NCI-H1417 (cell line): ENCODE measurements at regions not wholly inside any gene's neighbourhood (a gene's known extent, or its start where the extent isn't known, plus 50 kb on each side); places are given as distances from the start of the nearest gene placed in this dataset.
"Not testable (repeated sequence)": the region's sequence is repeated elsewhere in the genome, so short reads cannot be mapped to it uniquely, and the experiment has no call there.

Source experiments
- DNase-seq, 3 experiments: peaks; one replicate each; lab custom pipeline; 2025; lab: John Stamatoyannopoulos, UW

DNA sequence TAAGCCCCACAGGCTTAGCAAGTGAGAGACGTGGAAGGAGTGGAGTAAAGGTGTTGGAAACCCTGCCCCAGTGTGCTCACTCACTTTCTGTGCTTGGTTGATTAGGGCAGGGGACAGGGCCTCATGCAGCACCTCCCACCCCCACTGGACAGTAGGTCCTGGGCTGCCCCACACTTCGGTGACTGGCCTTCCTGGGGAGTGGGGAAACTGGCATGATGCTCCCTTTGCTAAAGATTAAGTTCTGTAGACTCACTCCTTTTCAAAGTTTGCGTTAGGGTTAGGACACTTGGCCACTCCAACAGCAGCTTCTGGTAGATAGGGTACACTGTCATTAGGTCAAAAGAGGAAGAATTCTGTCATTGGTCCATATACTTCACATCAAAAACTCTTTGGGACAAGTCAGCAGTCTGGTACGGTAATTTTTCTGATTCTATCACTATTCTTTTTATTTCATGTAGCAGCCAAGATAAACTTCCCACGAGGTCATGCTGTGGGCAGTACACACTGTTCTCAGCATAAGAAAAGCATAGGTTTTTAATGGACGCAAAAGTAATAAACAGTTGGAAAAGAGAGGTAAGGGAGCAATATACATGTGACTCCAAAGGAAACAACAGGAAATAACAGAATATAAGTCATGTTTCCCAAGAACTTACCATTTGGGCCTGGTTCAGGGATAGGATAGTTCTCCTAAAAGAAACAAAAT, 106.6 kb upstream of the TERB2 start:
- not testable (repeated sequence) for DNase-seq

DNA sequence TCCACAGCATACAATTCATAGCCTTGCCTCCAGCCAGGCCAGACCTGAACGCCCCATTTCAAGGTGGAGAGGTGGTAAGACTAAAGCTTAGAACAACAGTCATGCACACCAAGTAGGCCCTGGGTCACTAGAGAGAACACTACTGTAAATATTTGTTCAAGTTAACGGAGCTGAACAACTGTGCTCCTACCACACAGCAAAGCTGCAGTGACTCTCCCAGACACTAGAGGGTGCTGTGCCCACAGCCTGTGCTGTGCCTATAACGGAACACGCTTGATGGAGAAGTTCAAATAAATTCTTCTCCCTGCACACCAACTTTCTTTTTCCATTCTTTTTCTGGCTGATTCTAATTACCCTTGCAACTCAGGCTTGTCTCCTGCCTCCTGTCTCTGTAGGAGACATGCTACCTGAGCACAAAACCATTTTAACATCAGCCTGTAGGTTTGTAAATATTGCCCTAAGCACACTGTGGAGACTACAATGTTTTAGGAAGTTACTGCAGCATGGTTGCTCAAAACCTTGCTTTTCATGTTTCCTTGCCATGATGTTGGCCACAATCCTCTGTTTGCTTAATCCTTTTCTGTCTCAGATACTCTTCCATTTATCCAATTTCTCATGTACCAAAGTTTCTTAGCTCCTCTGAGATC, 103.1 kb upstream of the TERB2 start:
- DNase-seq = peak; percentile 3 to 77 (median 53)

DNA sequence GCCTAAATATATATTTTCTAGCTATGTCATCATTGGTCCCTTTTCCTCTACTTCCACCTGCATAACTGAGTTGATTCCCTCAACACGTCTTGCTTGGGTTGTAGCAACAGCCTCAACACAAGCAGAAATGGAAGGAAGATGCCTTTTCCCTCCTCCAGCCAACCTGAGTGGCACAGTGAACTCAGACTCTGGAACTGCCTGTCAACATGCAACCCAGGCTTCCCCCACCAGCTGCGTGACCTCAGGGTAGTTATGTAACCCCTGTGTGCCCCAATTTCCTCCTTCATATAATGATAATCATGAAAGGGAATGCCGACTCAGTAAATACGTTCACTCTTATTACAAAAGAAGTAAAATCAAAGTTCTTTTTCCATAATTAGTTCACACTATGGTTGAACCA, 101.8 kb upstream of the TERB2 start:
- DNase-seq = not testable (repeated sequence)

DNA sequence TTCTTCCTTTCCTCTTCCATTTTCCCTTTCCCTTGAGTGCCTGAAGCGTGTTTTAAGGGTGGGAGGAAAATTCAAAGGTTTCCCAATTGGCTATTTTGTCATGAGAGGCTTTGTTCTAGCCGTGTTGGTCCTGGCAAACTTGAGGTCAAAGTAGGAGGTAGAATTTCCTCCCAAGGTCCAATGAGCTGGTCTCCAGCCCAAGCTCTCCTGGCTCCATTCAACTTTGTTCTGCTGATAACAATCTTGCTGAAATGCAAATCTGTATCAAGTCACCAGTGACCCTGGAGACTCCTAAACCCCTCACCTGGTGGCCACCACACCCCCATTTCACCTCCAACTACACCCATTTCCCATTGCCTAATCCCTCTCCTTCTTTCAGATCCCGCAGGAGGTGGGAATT, 100.2 kb upstream of the TERB2 start:
- DNase-seq = not testable (repeated sequence)

DNA sequence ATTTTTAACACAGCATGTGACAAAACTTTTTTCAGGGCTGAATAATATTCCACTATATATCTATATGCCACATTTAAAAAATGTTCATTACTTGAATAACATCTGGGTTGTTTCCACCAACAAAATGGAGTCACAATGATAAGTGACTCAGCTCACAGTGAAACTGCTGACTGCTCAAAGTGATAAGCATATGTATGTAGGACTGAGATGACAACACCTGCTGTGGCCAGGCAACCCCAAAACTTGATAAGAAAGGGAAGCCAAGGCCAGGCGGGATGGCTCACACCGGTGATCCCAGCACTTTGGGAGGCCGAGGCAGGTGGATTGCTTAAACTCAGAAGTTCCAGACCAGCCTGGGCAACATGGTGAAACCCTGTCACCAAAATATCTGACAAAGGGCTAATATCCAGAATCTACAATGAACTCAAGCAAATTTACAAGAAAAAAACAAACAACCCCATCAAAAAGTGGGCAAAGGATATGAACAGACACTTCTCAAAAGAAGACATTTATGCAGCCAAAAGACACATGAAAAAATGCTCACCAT, 99.2 kb upstream of the TERB2 start:
- DNase-seq = not testable (repeated sequence)

DNA sequence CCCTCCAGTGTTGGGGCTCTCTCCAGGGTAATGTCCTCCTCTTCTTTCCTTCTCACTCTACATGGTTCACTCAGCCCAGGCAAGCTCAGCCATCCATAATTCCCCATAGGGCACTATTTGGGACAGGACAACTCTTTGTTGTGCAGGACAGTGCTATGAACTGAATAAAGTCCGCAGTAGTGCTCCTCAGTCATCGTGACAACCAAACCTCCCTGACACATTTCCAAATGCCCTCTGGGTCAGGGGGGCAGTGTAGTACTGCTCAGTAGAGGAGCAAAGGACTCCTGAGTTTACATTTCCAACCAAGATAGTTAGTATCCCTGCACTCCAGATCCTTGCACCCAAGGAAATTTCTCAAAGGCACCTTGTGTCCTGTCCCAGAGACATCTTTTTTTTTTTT, 97.4 kb upstream of the TERB2 start:
- DNase-seq = not testable (repeated sequence)

DNA sequence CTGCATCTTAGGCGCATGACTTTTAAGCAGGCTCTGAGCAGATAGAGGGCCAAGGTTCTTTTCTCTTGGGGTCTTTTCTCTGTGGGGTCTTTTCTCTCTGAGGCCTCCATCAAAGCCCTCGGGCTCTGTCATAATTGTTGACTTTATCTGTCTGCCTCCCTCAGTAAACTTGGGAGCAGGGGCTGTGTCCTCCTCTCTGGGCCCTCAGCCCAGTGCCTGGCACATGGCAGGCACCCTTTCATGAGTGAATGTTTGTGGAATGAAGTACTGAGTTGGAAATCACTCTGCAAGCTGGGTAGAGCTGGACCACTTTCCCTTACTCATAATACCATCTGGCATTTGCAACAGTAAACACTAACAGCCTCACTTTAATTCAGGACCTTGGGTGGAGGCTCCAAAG, 96.3 kb upstream of the TERB2 start:
- not testable (repeated sequence) for DNase-seq

DNA sequence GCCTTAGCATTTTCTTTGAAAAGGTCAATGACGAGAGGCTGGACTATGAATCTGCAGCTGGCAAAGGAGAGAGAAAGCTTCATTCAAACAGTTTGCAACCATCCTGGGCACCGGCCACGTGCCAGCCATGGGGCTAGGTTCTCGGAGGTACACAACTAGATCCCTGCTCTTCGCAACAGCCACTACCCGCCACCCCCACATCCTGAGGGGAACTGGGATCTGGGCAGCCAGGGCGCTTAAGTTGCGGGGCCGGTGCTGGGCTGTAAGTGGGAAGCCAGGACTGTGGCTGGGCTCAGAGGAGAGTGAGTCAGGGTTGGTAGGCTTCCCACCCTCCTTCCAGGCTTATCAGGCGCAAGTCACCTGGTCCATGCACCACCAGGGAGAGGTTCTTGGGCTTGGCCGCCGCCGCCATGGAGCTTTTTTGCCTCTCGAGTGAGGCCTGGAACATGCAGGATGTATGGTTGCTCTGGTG, 95.0 kb upstream of the TERB2 start:
- DNase-seq = no peak

DNA sequence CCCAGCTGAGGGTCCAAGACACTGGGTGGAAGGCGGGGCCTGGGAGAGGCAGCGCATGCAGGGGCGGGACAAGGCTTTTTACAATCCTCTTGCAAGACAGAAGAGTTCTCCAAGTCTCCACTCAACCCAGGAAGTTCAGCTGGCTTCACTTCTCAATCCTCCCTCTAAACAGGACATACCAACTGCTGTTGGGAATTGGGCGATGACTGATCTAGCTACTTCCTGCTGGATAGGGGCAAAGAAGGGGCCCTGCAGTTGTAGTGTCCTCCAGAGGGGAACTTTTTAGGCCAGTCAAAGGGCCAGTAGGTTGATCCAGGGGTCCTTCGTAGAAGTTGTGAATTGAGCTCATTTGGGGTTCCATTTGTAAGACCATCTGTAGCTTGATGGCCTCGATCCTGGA, 94.6 kb upstream of the TERB2 start:
- DNase-seq = no peak

DNA sequence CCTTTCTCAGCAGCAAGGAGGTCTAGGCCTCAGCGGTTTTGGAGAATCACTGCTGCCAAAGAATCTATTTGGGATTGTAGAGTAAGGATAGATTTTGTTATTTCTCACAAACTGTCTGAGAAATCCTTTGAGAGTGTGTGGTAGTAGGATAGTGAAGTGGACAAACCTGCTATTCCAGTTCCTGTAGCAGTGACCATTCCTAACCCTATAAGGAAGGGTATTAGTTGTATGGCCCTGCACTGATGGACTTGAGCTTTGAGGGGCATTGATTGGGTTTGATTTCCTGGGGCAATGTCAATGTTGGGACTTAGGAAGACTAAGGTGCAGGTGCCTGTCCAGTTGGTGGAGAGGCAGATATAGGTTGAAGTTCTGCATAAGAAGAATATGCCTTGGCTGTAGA, 93.6 kb upstream of the TERB2 start:
- DNase-seq = not testable (repeated sequence)

DNA sequence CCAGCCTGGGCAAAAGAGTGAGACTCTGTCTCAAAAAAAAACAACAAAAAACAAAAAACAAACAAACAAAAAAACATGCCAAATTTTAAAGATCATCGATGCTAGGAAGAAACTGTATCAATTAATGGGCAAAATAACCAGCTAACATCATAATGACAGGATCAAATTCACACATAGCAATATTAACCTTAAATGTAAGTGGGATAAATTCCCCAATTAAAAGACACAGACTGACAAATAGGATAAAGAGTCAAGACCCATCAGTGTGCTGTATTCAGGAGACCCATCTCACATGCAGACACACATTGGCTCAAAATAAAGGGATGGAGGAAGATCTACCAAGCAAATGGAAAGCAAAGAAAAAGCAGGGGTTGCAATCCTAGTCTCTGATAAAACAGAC, 88.4 kb upstream of the TERB2 start:
- not testable (repeated sequence) for DNase-seq

DNA sequence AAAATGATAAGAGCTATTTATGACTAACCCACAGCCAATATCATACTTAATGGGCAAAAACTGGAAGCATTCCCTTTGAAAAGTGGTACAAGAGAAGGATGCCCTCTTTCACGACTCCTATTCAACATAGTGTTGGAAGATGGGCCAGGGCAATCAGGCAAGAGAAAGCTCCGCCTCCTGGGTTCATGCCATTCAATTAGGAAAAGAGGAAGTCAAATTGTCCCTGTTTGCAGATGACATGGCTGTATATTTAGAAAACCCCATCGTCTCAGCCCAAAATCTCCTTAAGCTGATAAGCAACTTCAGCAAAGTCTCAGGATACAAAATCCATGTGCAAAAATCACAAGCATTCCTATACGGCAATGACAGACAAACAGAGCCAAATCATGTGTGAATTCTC, 86.4 kb upstream of the TERB2 start:
- DNase-seq = not testable (repeated sequence)

DNA sequence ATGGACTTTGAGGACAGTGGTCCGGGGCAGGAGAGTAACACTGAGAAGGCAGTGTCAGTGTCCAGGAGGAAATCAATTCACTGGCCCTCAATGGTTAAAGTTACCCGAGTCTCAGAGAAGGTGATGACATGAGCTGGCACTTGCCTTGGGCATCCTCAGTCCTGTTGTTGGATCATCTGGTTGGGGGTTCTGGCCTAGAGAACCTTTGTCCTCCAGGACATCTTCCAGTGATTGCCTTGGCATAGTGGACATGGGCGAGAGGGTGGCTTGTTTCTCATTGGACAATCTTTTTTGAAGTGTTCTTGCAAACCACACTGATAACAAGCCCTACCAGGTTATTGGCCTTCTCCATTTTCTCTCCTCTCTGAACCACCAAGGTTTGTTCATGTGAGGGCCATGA, 83.4 kb upstream of the TERB2 start:
- DNase-seq = no peak

DNA sequence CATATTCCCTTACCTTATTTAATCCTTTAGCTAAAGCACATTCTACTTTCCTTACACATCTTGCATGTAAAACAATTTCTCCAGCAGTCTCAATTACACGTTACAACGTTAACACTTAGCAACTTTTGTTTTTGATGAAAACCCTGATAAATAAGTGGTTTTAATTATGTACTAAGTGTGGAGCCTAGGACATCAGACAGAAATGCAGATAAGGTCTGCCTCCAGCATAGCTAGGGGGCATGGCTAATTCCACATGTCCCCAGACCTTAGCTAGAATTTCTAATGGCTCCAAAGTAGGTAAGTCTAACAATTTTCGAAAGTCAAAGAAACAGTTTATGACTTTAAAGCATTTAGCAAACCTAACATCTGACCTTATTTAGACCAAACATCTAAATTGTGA, 77.4 kb upstream of the TERB2 start:
- no peak for DNase-seq

DNA sequence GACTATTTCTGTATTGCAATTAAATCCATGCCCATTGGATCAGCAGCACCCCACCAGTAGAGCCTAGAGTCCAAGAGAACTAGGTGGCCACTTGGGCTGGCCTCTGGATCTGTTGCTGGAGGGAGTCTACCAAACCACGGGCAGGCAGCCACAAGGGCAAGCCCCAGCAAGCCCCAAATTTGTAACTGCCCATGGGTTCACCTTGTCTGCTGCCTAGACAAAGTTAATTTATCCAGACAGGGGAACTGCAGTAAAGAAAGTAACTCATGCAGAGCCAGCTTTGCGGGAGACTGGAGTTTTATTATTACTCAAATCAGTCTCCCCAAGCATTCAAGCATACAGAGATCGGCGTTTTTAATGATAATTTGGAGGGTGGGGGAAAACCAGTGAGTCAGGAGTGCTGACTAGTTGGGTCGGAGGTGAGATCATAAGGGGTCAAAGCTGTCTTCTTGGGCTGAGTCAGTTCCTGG, 74.0 kb upstream of the TERB2 start:
- DNase-seq = no peak

DNA sequence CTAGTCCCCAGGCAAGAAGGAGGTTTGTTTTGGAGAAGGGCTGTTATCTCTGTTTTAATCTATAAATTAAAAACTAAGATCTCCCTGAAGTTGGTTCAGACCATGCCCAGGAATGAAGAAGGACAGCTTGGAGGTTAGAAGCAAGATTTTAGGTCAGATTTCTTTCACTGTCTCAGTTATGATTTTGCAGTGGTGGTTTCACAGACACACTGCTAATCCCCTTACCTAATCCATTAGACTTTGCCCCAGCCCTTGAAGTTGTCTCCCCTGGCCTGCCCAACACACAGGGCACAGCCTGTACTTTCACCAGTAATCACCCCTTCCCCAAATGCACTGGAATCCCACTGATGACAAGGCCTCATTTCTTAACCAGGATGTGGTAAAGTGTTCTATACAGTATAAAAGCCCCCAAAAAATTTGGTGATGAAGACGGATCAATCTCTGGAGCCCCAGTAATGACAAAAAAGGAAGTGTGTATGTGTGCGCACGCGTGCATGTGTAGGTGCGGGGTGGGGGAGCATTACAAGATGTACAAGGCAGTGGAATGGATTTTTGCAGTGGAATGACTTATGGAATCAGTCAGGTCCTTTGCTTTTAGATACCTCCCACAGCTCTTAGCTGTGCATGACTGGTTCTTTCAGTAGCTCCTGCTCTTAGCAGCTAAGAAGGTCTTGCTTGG, 73.1 kb upstream of the TERB2 start:
- DNase-seq = no peak

DNA sequence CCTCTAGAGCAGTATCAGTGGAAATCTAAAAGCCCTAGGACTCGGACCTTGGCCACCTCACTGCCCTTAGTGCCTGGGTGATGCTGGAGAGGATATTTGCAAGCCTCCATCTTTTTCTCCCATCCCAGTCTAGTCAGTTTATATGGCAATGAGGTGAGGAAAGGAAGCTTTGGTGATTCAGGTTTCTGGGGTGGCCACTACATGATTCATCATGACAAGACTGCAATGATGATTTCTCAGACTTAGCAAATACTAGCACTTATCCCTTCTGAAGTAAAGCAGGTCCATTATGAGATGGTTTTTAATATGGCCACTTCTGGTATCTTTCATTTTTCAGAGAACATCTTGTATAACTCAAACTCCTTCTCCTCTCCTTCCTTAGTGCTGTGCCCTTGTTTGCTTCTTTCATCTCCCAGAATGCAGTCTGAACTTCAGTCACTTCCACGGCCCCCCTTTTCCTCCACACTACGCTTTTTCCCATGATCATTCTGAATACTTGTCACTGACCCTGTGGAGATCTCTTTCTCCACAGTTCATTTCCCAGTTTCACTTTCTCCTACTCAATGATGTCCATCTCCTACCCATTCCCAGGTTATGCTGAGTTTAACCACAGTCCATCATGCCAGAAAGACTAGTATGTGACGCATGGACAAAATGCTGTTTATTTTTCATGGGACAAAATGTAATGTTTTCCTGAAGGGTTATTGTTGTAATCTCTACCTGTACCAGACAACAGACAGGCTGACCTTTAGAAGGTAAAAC, 57.4 kb upstream of the TERB2 start:
- not testable (repeated sequence) for DNase-seq

DNA sequence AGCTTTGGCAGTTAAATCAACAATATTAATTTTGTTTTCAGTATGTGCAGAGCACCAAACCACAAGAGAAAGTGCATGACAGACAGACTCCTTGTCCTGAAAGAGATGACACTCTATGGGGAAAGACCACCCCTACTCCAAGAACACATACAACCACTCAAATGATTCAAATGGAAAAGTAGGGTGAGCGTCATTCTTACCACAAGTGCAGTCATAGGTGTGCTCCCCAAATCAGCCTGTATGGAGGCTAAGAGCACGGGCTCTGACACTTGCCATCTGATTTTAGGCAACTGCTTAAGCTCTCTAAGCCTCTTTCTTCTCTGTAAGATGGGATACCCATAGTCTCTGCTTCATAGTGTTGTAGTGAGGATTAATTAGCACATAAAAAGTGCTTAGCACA, 56.7 kb upstream of the TERB2 start:
- DNase-seq = not testable (repeated sequence)

DNA sequence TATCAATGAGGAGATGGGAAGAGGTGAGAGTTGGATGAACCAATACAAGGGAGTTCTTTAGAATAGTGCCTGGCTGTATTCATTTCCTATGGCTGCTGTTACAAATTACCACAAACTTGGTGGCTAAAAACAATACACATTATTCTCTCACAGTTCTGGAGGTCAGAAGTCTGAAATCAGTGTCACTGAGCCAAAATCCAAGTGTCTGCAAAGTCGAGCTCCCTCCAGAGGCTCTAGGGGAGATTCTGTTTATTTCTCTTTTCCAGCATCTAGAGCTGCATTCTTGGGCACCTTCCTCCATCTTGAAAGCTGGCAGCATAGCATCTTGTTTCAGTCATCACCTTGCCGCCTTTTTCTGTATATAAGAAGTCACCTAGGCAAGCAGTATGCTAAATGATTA, 55.7 kb upstream of the TERB2 start:
- DNase-seq = not testable (repeated sequence)

DNA sequence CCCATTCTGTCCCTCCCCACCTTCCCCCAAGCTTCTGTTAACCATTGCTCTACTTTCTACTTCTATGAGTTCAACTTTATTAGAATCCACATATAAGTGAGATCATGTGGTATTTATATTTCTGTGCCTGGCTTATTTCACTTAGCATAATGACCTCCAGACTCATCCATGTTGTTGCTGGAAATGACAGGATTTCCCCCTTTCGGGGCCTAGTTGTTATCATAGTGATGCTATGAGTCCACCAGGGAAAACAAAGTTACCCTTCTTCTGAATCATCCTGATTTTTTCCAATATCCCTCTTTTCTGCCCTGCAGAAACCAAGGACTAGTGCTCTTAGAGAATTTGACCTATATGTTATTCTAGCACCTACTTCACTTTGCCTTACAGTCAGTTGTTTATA, 53.2 kb upstream of the TERB2 start:
- DNase-seq = not testable (repeated sequence)

DNA sequence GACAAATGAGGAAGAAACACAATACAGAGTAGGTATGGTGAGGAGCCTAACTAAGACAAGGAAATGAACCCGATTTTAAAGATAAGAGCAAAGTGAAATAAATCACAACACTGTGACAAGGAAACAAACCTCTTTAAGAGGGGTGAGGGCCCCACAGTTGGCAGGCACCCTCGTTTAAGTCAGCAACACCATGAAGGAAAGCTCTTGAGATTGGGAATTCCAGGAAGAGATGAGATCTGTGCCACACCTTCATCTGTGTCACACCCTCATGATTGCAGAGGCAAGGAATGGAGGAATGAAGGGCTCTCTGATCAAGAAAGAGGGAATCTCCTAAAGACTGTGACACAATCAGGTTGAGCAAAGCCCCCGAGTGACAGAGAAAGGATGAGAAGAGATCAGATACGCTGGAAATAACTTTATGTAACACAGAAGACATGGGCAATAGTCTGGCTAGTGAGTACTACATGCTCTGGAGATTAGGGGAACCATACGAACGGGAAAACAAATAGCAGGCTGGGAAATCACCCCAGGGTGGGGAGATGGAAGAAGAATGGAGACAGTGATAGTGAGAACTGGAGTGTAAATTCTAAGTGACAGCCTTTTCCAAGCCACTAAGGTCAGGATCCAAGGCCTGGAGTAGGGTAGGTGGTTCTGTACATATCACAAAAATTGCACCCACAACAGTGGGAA, 51.7 kb upstream of the TERB2 start:
- peak in 1 of 3 experiments; percentile 2 for DNase-seq
